H1 (cell line): ENCODE measurements at regions not wholly inside any gene's neighbourhood (a gene's known extent, or its start where the extent isn't known, plus 50 kb on each side); places are given as distances from the start of the nearest gene placed in this dataset.

Source experiments
- CEBPB ChIP-seq: IDR thresholded peaks from 2 replicates; pipeline ENCODE4 v1.6.1; 2012; ENCODE audit warnings: low read depth, low read length
- MAFK ChIP-seq: IDR thresholded peaks from 2 replicates; pipeline ENCODE4 v1.6.1; 2012; ENCODE audit warnings: low read depth, mild to moderate bottlenecking, improper control_type of control experiment, low read length
- TF ChIP-seq, protein P1 (sequence below), 3 experiments: IDR thresholded peaks; 1 replicate in 2 of 3; 2 replicates in 1 of 3; pipeline versions ENCODE4 v1.5.1 to v1.6.1; 2011; ENCODE audit warnings: low read length in 3 of 3, mild to moderate bottlenecking in 3 of 3, inconsistent platforms in 2 of 3, low read depth in 1 of 3, moderate library complexity in 1 of 3; ENCODE audit not compliant: insufficient read depth in 1 of 3; ENCODE audit errors: control extremely low read depth in 1 of 3
- TF ChIP-seq, protein P2 (sequence below): IDR thresholded peaks from 2 replicates; pipeline ENCODE4 v1.6.1; 2011; ENCODE audit warnings: low read depth, mild to moderate bottlenecking, low read length; ENCODE audit not compliant: insufficient read depth

DNA sequence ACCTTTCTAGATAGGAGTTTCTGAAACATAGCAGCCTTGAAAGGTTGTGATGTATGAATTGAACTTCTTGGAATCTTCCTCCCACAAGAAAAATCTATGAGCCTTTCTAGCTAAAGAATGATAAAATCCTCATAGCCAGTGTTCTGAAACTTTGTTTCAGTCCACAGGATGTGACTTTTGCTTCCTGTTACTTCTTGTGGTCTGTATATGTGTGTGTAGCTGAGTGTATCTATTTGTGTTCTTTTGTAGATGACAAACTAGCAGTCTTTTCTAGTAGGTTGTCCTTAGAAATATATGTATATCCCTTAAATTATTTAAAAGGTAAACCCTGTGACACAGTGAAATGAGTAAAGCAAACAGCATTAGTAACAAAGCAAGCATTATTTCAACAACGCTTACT lies 188.8 kb downstream of the MRPS30 start:
- TF ChIP-seq CEBPB (no peak), MAFK (no peak)
- TF ChIP-seq, protein P1, sequence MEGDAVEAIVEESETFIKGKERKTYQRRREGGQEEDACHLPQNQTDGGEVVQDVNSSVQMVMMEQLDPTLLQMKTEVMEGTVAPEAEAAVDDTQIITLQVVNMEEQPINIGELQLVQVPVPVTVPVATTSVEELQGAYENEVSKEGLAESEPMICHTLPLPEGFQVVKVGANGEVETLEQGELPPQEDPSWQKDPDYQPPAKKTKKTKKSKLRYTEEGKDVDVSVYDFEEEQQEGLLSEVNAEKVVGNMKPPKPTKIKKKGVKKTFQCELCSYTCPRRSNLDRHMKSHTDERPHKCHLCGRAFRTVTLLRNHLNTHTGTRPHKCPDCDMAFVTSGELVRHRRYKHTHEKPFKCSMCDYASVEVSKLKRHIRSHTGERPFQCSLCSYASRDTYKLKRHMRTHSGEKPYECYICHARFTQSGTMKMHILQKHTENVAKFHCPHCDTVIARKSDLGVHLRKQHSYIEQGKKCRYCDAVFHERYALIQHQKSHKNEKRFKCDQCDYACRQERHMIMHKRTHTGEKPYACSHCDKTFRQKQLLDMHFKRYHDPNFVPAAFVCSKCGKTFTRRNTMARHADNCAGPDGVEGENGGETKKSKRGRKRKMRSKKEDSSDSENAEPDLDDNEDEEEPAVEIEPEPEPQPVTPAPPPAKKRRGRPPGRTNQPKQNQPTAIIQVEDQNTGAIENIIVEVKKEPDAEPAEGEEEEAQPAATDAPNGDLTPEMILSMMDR (IDR thresholded peaks at IDR 0.05; ENCODE audit: control extremely low read depth in 1 of 3, insufficient read depth in 1 of 3, low read depth in 1 of 3, low read length in 3 of 3), result no peak
- TF ChIP-seq, protein P2, sequence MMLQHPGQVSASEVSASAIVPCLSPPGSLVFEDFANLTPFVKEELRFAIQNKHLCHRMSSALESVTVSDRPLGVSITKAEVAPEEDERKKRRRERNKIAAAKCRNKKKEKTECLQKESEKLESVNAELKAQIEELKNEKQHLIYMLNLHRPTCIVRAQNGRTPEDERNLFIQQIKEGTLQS, result no peak
